ENCODE measurements at regions not wholly inside any gene's neighbourhood (a gene's known extent, or its start where the extent isn't known, plus 50 kb on each side); places are given as distances from the start of the nearest gene placed in this dataset.

DNA sequence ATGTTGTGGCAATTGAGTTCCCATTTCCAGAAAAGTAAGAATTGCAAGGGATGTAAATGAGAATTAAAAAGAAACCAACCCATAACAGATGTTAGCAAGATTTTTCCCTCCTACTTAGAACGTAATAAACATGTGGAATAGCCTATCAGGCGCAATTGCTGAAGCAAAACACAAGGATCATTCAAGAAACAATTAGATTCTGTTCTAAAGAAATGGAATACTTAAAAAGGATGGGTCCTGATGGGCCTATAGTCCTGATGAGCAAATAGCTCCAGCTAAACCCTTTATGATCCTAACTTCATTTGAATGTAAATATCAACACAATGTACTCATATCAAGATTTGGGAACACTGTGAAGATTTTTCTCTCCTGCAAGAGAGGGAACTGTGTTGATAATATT is 771.0 kb upstream of the CDH7 start:
- H3K4me3 ChIP-seq (ENCODE audit: low read depth in 1 of 2, low read length in 1 of 2), result no peak overlapping the region
- H3K36me3 ChIP-seq, result no peaks in the 10 kb centered on the region
- H3K9me3 ChIP-seq, result no peaks in the 10 kb centered on the region
- no peaks in the 10 kb centered on the region for H3K4me1 ChIP-seq (ENCODE audit: control insufficient read depth in 1 of 2, insufficient read depth in 1 of 2, low read depth in 1 of 2, low read length in 1 of 2)
- no peak overlapping the region for H3K27ac ChIP-seq
- TF ChIP-seq, protein P1, sequence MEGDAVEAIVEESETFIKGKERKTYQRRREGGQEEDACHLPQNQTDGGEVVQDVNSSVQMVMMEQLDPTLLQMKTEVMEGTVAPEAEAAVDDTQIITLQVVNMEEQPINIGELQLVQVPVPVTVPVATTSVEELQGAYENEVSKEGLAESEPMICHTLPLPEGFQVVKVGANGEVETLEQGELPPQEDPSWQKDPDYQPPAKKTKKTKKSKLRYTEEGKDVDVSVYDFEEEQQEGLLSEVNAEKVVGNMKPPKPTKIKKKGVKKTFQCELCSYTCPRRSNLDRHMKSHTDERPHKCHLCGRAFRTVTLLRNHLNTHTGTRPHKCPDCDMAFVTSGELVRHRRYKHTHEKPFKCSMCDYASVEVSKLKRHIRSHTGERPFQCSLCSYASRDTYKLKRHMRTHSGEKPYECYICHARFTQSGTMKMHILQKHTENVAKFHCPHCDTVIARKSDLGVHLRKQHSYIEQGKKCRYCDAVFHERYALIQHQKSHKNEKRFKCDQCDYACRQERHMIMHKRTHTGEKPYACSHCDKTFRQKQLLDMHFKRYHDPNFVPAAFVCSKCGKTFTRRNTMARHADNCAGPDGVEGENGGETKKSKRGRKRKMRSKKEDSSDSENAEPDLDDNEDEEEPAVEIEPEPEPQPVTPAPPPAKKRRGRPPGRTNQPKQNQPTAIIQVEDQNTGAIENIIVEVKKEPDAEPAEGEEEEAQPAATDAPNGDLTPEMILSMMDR (IDR thresholded peaks at IDR 0.05), result no peak
- no peaks in the 10 kb centered on the region for H3K27me3 ChIP-seq

DNA sequence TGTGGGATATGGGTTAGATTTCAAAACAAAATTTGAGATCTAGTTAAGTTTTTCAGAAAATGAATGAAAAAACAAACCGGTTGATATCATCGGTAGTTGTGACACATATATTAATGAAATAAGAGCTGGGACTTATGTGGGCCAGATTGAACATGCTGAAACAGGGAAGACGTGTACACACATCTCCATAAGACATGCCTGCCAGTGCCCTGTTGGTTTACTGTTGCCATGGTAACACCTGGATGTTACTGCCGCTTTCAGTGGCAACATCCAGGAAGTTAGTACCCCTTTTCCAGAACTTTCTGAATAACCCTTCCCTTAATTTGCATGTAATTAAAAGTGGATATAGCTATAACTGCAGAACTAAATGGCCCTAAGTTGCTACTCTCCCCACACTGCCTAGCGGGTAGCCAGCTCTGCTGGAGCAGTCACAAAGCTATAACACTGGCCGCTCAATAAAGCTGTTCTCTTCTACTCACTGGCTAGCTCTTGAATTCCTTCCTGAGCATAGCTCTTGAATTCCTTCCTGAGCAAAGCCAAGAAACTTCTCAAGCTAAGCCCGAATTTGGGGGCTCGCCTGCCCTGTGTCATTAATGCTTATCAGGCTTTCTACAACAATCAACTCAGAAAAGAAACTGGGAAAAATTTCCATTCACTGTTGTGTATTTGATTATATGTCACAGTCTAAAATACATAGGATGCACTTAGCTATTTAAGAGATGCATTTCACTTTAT is 776.3 kb upstream of the CDH7 start:
- Histone ChIP-seq H3K27ac (no peak overlapping the region), H3K9me3 (no peaks in the 10 kb centered on the region), H3K27me3 (no peaks in the 10 kb centered on the region), H3K36me3 (no peaks in the 10 kb centered on the region), H3K4me3 (ENCODE audit: low read depth in 1 of 2, low read length in 1 of 2) (no peak overlapping the region), H3K4me1 (ENCODE audit: control insufficient read depth in 1 of 2, insufficient read depth in 1 of 2, low read depth in 1 of 2, low read length in 1 of 2) (no peaks in the 10 kb centered on the region)
- TF ChIP-seq, protein P1 (IDR thresholded peaks at IDR 0.05), result no peak

DNA sequence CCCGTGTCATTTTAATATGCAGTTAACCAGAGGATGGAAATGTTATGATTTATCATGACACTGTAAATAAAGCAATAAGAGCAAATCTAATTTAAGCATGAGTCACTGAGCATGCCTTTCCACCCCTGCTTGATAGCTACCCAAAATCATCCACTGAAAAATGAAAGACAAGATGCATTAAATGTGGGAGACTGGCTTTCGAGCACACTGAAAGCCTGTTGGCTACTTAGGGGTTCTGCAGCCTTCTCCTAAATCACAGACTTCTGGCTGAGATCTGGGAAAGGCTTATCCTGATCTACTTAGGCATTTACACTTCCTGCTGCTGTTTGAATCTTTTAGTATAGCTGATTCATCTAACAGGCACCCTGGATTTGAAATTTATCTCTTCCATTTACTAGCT is 778.3 kb upstream of the CDH7 start:
- H3K27ac ChIP-seq, result no peak overlapping the region
- TF ChIP-seq, protein P1 (IDR thresholded peaks at IDR 0.05), result no peak
- no peaks in the 10 kb centered on the region for H3K4me1 ChIP-seq (ENCODE audit: control insufficient read depth in 1 of 2, insufficient read depth in 1 of 2, low read depth in 1 of 2, low read length in 1 of 2)
- no peaks in the 10 kb centered on the region for H3K36me3 ChIP-seq
- no peaks in the 10 kb centered on the region for H3K27me3 ChIP-seq
- H3K9me3 ChIP-seq, result no peaks in the 10 kb centered on the region
- no peak overlapping the region for H3K4me3 ChIP-seq (ENCODE audit: low read depth in 1 of 2, low read length in 1 of 2)

DNA sequence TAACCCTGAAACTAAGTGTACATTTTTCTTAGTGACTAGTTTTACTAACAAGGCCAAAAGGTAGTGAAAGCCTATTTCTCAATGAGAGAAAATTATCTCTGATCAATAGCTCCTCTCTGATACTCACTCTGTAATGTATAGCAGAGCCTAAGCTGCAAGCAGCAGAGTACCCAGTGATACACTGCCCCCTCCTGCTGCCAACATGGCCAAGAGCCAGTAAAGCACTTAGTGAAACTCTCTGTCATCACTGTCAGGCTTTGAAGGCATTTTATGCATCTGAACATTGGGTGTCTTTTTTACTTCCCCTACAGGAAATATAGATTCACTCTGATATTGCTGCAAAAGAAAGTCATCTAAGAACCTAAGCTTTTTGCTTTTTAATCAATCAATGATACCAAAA is 784.1 kb upstream of the CDH7 start:
- Histone ChIP-seq H3K27ac (no peak overlapping the region), H3K9me3 (no peaks in the 10 kb centered on the region), H3K36me3 (no peaks in the 10 kb centered on the region), H3K4me1 (ENCODE audit: control insufficient read depth in 1 of 2, insufficient read depth in 1 of 2, low read depth in 1 of 2, low read length in 1 of 2) (no peaks in the 10 kb centered on the region), H3K27me3 (no peaks in the 10 kb centered on the region), H3K4me3 (ENCODE audit: low read depth in 1 of 2, low read length in 1 of 2) (no peak overlapping the region)
- TF ChIP-seq, protein P1 (IDR thresholded peaks at IDR 0.05), result no peak

DNA sequence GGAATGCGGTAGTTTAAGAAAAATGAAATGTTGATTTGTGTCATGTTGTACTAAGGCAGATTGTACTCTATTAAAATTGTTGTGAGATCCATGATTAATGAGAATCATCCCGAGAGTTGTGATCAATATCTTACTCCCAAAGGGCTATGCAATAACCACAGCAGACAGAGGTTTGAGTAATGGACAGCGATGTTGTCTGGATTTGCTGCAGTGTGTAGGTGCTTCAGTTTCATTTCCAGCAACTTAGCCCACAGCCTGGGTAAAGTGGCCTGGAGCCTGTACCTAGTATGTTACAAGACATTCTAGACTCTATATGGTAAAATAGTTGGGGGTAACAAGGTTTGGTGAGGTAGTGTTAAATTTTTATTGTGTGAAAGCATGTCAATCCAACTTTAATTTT is 794.3 kb upstream of the CDH7 start:
- Histone ChIP-seq H3K4me3 (ENCODE audit: low read depth in 1 of 2, low read length in 1 of 2) (no peak overlapping the region), H3K36me3 (no peaks in the 10 kb centered on the region), H3K27me3 (no peaks in the 10 kb centered on the region), H3K4me1 (ENCODE audit: control insufficient read depth in 1 of 2, insufficient read depth in 1 of 2, low read depth in 1 of 2, low read length in 1 of 2) (no peaks in the 10 kb centered on the region), H3K9me3 (no peaks in the 10 kb centered on the region), H3K27ac (no peak overlapping the region)
- TF ChIP-seq, protein P1 (IDR thresholded peaks at IDR 0.05), result no peak
